ENCODE measurements at regions not wholly inside any gene's neighbourhood (a gene's known extent, or its start where the extent isn't known, plus 50 kb on each side); places are given as distances from the start of the nearest gene placed in this dataset.

DNA sequence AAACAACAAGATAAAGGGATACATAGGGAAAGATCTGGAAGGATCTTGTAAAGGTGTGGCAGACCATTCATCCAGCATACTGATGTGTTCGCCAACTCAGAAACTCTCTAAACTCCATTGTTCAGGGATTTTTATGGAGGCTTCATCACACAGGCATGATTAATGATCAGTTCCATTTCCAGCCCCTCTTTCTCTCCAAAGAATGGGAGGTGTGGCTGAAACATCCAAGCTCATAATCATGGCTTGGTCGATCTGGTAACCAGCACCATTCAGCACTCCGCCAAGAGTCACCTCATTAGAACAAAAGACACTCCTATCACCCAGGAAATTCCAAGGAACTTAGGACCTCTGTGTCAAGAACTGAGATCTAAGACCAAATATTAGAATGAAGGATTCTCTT is 180.6 kb upstream of the RNPC3 start:
- no peak for TF ChIP-seq POLR2A (IDR thresholded peaks at IDR 0.05)
- TF ChIP-seq, protein P1, sequence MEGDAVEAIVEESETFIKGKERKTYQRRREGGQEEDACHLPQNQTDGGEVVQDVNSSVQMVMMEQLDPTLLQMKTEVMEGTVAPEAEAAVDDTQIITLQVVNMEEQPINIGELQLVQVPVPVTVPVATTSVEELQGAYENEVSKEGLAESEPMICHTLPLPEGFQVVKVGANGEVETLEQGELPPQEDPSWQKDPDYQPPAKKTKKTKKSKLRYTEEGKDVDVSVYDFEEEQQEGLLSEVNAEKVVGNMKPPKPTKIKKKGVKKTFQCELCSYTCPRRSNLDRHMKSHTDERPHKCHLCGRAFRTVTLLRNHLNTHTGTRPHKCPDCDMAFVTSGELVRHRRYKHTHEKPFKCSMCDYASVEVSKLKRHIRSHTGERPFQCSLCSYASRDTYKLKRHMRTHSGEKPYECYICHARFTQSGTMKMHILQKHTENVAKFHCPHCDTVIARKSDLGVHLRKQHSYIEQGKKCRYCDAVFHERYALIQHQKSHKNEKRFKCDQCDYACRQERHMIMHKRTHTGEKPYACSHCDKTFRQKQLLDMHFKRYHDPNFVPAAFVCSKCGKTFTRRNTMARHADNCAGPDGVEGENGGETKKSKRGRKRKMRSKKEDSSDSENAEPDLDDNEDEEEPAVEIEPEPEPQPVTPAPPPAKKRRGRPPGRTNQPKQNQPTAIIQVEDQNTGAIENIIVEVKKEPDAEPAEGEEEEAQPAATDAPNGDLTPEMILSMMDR (IDR thresholded peaks at IDR 0.05): no peak
- no peak for TF ChIP-seq EP300 (IDR thresholded peaks at IDR 0.05)

All from tibial nerve (tissue), 4 donors.